H1 (cell line): ENCODE measurements at regions not wholly inside any gene's neighbourhood (a gene's known extent, or its start where the extent isn't known, plus 50 kb on each side); places are given as distances from the start of the nearest gene placed in this dataset.

ENCODE experiments used
- CEBPB ChIP-seq: IDR thresholded peaks from 2 replicates; pipeline ENCODE4 v1.6.1; 2012; ENCODE audit warnings: low read depth, low read length
- KDM4A ChIP-seq: IDR thresholded peaks from one replicate; pipeline ENCODE4 v1.7.1; 2012; ENCODE audit warnings: low read depth, mild to moderate bottlenecking, moderate library complexity, low read length, inconsistent platforms; ENCODE audit not compliant: severe bottlenecking
- TF ChIP-seq, protein P1 (sequence below): IDR thresholded peaks from 2 replicates; pipeline ENCODE4 v1.6.1; 2012; ENCODE audit warnings: inconsistent platforms

DNA sequence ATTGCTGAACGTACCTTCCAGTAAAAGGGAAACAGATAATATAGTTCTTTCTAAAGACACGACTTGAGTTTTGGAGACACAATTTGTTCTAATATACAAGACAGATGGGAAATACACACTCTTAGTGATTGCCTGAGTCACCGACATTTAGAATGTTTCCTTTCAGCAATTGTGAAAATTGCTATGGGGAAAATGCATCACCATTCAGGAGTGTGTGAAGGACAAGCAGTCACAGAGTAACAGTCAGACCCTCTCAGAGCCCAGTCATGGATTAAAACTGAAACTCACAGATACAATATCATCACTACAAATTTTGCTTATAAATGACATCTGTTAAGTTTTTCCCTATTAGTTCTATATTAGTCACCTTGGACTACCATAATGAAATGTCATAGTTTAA, 286.1 kb downstream of the SPRY2 start (continued):
- TF ChIP-seq, protein P1, sequence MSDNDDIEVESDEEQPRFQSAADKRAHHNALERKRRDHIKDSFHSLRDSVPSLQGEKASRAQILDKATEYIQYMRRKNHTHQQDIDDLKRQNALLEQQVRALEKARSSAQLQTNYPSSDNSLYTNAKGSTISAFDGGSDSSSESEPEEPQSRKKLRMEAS, result no peak
- TF ChIP-seq KDM4A, result no peak
- no peak for TF ChIP-seq CEBPB
- TF ChIP-seq, all 59 proteins: peak for 0
